ENCODE measurements at regions not wholly inside any gene's neighbourhood (a gene's known extent, or its start where the extent isn't known, plus 50 kb on each side); places are given as distances from the start of the nearest gene placed in this dataset.
"Not testable (repeated sequence)": the region's sequence is repeated elsewhere in the genome, so short reads cannot be mapped to it uniquely, and the experiment has no call there.

DNA sequence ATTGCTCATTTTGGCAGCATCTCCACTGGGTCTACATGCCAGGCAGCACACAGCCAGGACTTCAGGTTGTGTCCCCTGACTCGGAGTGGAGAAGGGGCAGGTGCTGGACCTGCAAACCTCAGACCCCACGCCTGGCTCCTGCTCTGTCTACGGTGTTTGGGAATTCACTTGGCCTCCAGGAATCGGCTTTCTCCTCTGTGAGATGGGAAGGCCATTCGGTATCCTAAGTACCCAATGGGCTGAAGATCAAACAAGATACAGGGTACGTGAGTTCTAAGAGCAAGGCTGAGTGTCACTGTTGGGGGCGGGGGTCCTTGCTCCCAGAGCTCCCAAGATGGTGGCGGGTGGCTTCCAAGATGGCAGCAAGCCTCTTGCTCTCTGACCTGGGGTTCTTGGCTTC lies 73.2 kb upstream of the EN2 start:
- Histone ChIP-seq H4K20me1 (ENCODE audit: insufficient read depth) (no peaks in the 10 kb centered on the region), H3K9me2 (ENCODE audit: insufficient read depth) (no peaks in the 10 kb centered on the region), H3K4me1 (replicated peaks; ENCODE audit: insufficient read depth) (no peaks in the 10 kb centered on the region), H3K9me3 (ENCODE audit: insufficient read depth, low read depth) (no peaks in the 10 kb centered on the region), H3F3A (ENCODE audit: insufficient read depth, low read depth) (no peaks in the 10 kb centered on the region), H3K79me2 (ENCODE audit: low read depth) (no peaks in the 10 kb centered on the region), H3K36me3 (ENCODE audit: low read depth) (no peaks in the 10 kb centered on the region), H3K27ac (no peak overlapping the region), H3K4me2 (no peak overlapping the region), H2AFZ (no peak overlapping the region), H3K27me3 (ENCODE audit: insufficient read depth, low read depth) (peaks cover 100% of the 10 kb centered on the region), H3K4me3 (no peak overlapping the region)
- BruUV-seq (replicated peaks): no TSS peak
- CTCF ChIA-PET: no interaction called here
- POLR2A ChIA-PET (ENCODE audit: unreplicated experiment): no interaction called here
- DNase-seq: no peak
- TF ChIP-seq EZH2 (IDR thresholded peaks at IDR 0.05; ENCODE audit: low read depth): no peak
- TF ChIP-seq, protein P1, sequence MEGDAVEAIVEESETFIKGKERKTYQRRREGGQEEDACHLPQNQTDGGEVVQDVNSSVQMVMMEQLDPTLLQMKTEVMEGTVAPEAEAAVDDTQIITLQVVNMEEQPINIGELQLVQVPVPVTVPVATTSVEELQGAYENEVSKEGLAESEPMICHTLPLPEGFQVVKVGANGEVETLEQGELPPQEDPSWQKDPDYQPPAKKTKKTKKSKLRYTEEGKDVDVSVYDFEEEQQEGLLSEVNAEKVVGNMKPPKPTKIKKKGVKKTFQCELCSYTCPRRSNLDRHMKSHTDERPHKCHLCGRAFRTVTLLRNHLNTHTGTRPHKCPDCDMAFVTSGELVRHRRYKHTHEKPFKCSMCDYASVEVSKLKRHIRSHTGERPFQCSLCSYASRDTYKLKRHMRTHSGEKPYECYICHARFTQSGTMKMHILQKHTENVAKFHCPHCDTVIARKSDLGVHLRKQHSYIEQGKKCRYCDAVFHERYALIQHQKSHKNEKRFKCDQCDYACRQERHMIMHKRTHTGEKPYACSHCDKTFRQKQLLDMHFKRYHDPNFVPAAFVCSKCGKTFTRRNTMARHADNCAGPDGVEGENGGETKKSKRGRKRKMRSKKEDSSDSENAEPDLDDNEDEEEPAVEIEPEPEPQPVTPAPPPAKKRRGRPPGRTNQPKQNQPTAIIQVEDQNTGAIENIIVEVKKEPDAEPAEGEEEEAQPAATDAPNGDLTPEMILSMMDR (conservative IDR thresholded peaks at IDR 0.05): no peak
- intact Hi-C loops (cut with micrococcal nuclease; ENCODE audit: unreplicated experiment): loop anchor here (10.0 kb wide), 2 partner anchors 210 to 350 kb away; no protein-coding TSS in a partner anchor

DNA sequence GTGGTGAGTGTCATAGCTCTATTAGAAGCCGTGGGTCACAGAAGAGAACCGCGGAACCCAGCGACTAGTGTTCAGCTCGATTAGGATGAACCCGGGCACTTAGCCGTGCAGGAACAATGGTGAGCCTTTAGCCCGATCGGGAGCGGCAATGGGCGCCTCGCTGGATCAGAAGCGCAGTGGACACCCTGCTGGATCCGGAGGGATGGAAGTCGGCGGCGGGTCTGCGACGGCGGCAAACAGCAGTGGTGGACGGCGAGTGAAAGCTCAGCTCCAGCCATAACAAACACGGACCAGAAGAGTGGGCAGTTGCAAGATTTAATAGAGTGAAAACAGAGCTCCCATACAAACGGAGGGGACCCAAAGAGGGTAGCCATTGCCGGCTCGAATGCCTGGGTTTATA lies 72.7 kb upstream of the EN2 start:
- H3K4me2 ChIP-seq; H3K79me2 ChIP-seq (ENCODE audit: low read depth); H2AFZ ChIP-seq; CTCF ChIA-PET; H3K36me3 ChIP-seq (ENCODE audit: low read depth); DNase-seq; H3K27ac ChIP-seq; H3K4me3 ChIP-seq; H4K20me1 ChIP-seq (ENCODE audit: insufficient read depth); H3K4me1 ChIP-seq (replicated peaks; ENCODE audit: insufficient read depth); H3K9me3 ChIP-seq (ENCODE audit: insufficient read depth, low read depth); BruUV-seq (replicated peaks); H3F3A ChIP-seq (ENCODE audit: insufficient read depth, low read depth); H3K9me2 ChIP-seq (ENCODE audit: insufficient read depth); POLR2A ChIA-PET (ENCODE audit: unreplicated experiment): not testable (repeated sequence)
- H3K27me3 ChIP-seq (ENCODE audit: insufficient read depth, low read depth): peaks cover 100% of the 10 kb centered on the region
- intact Hi-C loops (cut with micrococcal nuclease; ENCODE audit: unreplicated experiment): loop anchor here (10.0 kb wide), 2 partner anchors 210 to 350 kb away; no protein-coding TSS in a partner anchor

DNA sequence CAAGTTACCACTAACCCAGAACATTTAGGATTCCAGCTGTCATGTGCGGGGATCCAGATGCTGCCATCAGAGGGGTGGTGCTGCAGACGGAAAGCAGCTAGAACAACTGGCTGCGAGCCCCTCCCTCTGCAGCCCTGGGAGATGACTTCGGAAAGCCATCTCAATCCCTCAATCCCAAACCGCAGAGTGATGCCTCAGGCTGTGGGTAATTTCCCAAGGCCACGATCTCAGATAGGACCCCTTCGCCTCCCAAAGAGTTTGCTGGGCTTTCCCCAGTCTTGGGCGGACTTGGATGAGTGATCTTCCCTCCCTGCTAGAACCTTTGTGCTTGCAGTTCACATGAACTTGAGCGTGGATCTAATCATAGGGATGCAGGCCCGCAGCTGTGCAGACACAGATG lies 71.3 kb upstream of the EN2 start:
- no peaks in the 10 kb centered on the region for H3F3A ChIP-seq (ENCODE audit: insufficient read depth, low read depth)
- ChIA-PET POLR2A (ENCODE audit: unreplicated experiment) (no interaction called here), CTCF (no interaction called here)
- no TSS peak for BruUV-seq (replicated peaks)
- H3K36me3 ChIP-seq (ENCODE audit: low read depth): no peaks in the 10 kb centered on the region
- H3K9me3 ChIP-seq (ENCODE audit: insufficient read depth, low read depth): no peaks in the 10 kb centered on the region
- H3K9me2 ChIP-seq (ENCODE audit: insufficient read depth): no peaks in the 10 kb centered on the region
- TF ChIP-seq EZH2 (IDR thresholded peaks at IDR 0.05; ENCODE audit: low read depth): peak; percentile 68; the same call in 1 of the 2 replicates
- TF ChIP-seq, protein P1 (conservative IDR thresholded peaks at IDR 0.05): no peak
- H3K4me3 ChIP-seq: no peak overlapping the region
- peaks cover 100% of the 10 kb centered on the region for H3K27me3 ChIP-seq (ENCODE audit: insufficient read depth, low read depth)
- H3K4me1 ChIP-seq (replicated peaks; ENCODE audit: insufficient read depth): no peaks in the 10 kb centered on the region
- H3K4me2 ChIP-seq: no peak overlapping the region
- no peak overlapping the region for H3K27ac ChIP-seq
- no peak for DNase-seq
- intact Hi-C loops (cut with micrococcal nuclease; ENCODE audit: unreplicated experiment): loop anchor here (10.0 kb wide), 2 partner anchors 208 to 348 kb away; no protein-coding TSS in a partner anchor
- H4K20me1 ChIP-seq (ENCODE audit: insufficient read depth): no peaks in the 10 kb centered on the region
- H2AFZ ChIP-seq: no peak overlapping the region
- no peaks in the 10 kb centered on the region for H3K79me2 ChIP-seq (ENCODE audit: low read depth)

DNA sequence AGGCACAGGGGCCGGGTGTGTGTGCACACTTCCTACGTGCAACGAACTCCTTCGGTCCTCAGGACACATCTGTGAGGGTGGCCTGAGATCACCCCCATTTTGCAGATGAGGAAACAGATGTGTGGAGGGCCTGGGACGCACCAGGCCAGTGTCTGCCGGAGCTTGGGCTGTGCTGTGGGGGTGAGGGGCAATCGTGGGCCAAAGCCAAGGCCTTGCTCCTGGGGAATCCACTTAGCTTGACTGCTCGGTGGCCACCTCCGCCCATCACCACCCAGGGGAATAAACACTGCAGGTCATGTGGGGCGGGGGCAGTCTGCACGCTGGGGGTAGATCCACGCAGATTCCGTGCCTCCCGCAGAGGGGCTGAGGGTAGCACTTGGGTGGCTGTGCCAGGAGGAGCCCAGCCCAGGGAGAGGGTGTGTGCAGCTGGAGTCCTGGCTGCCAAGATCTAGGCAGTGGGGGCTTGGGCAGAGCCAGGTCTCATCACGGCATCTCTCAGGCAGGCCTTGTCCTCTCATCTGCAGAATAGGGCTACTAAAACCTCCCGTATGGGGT lies 70.8 kb upstream of the EN2 start:
- CTCF ChIA-PET: no interaction called here
- Histone ChIP-seq H3F3A (ENCODE audit: insufficient read depth, low read depth) (no peaks in the 10 kb centered on the region), H3K27ac (no peak overlapping the region), H3K9me3 (ENCODE audit: insufficient read depth, low read depth) (no peaks in the 10 kb centered on the region), H3K27me3 (ENCODE audit: insufficient read depth, low read depth) (peaks cover 100% of the 10 kb centered on the region), H3K4me2 (no peak overlapping the region), H3K4me3 (no peak overlapping the region), H3K9me2 (ENCODE audit: insufficient read depth) (no peaks in the 10 kb centered on the region), H3K79me2 (ENCODE audit: low read depth) (no peaks in the 10 kb centered on the region), H3K4me1 (replicated peaks; ENCODE audit: insufficient read depth) (no peaks in the 10 kb centered on the region), H2AFZ (no peak overlapping the region), H4K20me1 (ENCODE audit: insufficient read depth) (no peaks in the 10 kb centered on the region), H3K36me3 (ENCODE audit: low read depth) (no peaks in the 10 kb centered on the region)
- TF ChIP-seq, protein P1 (conservative IDR thresholded peaks at IDR 0.05): no peak
- TF ChIP-seq EZH2 (IDR thresholded peaks at IDR 0.05; ENCODE audit: low read depth): no peak
- no TSS peak for BruUV-seq (replicated peaks)
- intact Hi-C loops (cut with micrococcal nuclease; ENCODE audit: unreplicated experiment): loop anchor here (10.0 kb wide), 2 partner anchors 208 to 348 kb away; no protein-coding TSS in a partner anchor
- DNase-seq: no peak
- POLR2A ChIA-PET (ENCODE audit: unreplicated experiment): no interaction called here
